ENCODE measurements at regions not wholly inside any gene's neighbourhood (a gene's known extent, or its start where the extent isn't known, plus 50 kb on each side); places are given as distances from the start of the nearest gene placed in this dataset.

GRCh38 chr5:174414315-174414710 lies 310.1 kb upstream of the MSX2 start:
- Histone ChIP-seq H3K9me3 (no peaks in the 10 kb centered on the region), H3K27me3 (replicated peaks; ENCODE audit: insufficient read depth) (no peaks in the 10 kb centered on the region), H3K4me3 (no peak overlapping the region), H3K27ac (peak overlapping the region in 1 of 2 donors; percentile 65), H3K36me3 (no peaks in the 10 kb centered on the region), H3K4me1 (ENCODE audit: control insufficient read depth in 1 of 2, low read depth in 2 of 2) (peaks cover 11 to 42% of the 10 kb centered on the region in 2 donors)
- no peak for DNase-seq (ENCODE audit: low spot score)
- TF ChIP-seq CTCF (IDR thresholded peaks at IDR 0.05), result no peak
- no peak for ATAC-seq (ENCODE audit: insufficient number of reproducible peaks, low FRiP score, low read depth)

DNA sequence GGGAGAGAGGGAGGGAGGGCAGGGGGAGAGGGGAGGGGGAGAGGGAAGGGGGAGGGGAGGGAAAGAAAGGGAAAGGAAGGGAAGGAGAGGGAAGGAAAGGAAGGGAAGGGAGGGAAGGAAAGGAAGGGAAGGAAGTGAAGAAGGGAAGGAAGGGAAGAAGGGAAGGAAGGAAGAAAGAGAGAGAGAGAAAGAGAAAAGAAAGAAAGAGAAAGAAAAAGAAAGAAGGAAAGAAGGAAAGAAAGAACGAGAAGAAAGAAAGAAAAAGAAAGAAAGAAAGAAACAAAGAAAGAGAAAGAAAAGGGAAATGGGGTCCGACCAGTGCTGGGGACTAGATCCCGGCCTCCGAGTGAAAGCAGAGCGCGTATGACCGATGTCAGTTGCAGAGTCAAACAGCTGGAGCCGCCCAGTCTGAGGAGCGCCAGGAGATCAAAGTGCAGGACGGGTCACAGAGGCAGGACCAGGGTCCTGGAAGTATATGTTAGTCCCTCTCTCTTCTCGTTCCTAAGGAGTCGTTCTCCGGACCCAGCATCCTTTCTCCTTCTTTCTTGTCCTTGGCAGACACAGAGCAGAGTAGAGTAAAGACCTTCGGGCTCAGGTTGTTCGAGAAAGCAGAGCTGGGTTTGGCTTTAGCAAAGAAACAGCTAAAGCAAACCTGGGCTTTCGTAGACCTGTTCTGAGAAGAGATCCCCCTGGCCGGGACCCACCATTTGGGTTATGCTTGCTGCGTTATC lies 305.4 kb upstream of the MSX2 start:
- DNase-seq (ENCODE audit: low spot score), result no peak
- TF ChIP-seq CTCF (IDR thresholded peaks at IDR 0.05), result no peak
- Histone ChIP-seq H3K4me3 (peak overlapping the region; percentile 70), H3K27me3 (replicated peaks; ENCODE audit: insufficient read depth) (no peaks in the 10 kb centered on the region), H3K4me1 (ENCODE audit: control insufficient read depth in 1 of 2, low read depth in 2 of 2) (peaks cover 0 to 19% of the 10 kb centered on the region in 2 donors), H3K9me3 (no peaks in the 10 kb centered on the region), H3K27ac (peak overlapping the region in 1 of 2 donors; percentile 34), H3K36me3 (no peaks in the 10 kb centered on the region)
- no peak for ATAC-seq (ENCODE audit: insufficient number of reproducible peaks, low FRiP score, low read depth)

DNA sequence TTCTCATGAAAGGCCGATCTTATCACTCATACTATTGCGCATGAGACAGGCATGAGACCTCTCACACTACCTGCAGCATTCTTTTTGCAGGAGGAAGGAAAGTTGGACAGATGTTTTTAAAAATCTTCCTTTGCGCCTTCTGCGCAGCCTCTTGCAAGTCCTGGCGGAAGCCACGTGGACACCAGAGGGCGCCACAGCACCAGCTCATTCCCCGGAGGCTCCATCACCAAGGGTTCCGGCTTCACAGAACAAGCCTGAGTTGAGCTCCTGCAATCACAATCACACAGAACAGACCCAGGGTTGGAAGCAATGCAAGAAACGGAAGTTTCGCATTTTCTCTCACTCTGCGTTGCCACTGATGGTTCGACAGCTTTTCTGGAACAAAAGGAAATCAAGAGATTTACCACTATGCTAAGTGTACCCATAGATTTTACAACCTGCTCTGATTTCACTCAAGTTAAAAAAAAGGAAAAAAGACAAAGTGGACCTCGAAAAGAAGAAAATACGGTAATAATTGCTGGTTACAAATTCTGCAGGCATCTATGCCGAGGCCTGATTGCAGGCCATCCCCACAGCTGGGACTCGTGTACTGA lies 304.7 kb upstream of the MSX2 start:
- Histone ChIP-seq H3K9me3 (no peaks in the 10 kb centered on the region), H3K4me1 (ENCODE audit: control insufficient read depth in 1 of 2, low read depth in 2 of 2) (peaks cover 0 to 12% of the 10 kb centered on the region in 2 donors), H3K27me3 (replicated peaks; ENCODE audit: insufficient read depth) (no peaks in the 10 kb centered on the region), H3K36me3 (no peaks in the 10 kb centered on the region), H3K4me3 (peak overlapping the region; percentile 70), H3K27ac (peak overlapping the region in 1 of 2 donors; percentile 34)
- peak; percentile 71 for ATAC-seq (ENCODE audit: insufficient number of reproducible peaks, low FRiP score, low read depth)
- TF ChIP-seq CTCF (IDR thresholded peaks at IDR 0.05), result peak; percentile 90
- peak; percentile 69 for DNase-seq (ENCODE audit: low spot score)

DNA sequence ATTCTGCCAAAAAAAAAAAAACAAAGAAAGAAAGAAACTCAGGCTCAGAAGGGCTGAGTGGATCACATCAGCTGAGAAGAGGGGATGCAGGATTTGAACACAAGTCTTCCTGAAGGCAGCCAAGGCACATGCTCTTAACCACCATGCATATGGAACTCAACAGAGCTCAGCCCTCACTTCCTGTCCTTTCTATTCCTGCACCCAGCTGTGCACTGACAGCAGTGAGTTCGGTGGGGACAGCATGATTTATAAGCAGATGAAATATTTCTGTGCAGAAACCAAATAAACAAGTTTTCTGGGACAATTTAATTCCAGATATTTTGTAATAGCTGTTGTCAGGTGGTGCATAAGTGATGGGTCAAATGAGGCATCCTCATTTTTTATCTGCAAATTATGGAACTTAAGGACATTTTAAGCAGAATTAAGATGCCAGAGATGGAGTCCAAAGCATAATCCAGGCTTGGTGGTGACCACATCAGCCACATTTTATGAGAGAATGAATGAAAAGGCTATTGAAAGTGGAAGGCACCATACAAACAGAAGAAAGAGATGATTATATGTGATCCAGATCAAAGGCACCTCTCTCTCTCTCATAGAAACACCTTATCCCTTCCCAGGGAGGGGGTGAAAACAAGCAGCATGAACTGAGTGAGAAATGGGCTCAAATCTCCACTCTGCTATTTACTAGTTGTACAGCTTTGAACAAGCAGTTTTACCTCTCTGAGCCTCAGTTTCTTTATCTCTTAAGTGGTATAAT lies 303.6 kb upstream of the MSX2 start:
- DNase-seq (ENCODE audit: low spot score), result no peak
- H3K27ac ChIP-seq, result no peak overlapping the region
- H3K4me1 ChIP-seq (ENCODE audit: control insufficient read depth in 1 of 2, low read depth in 2 of 2), result peaks cover 0 to 6% of the 10 kb centered on the region in 2 donors
- H3K27me3 ChIP-seq (replicated peaks; ENCODE audit: insufficient read depth), result no peaks in the 10 kb centered on the region
- no peaks in the 10 kb centered on the region for H3K36me3 ChIP-seq
- H3K9me3 ChIP-seq, result no peaks in the 10 kb centered on the region
- no peak for ATAC-seq (ENCODE audit: insufficient number of reproducible peaks, low FRiP score, low read depth)
- H3K4me3 ChIP-seq, result no peak overlapping the region
- TF ChIP-seq CTCF (IDR thresholded peaks at IDR 0.05), result no peak

- Histone ChIP-seq H3K4me1 (ENCODE audit: control insufficient read depth in 1 of 2, low read depth in 2 of 2) (peaks cover 0 to 6% of the 10 kb centered on the region in 2 donors), H3K36me3 (no peaks in the 10 kb centered on the region), H3K27me3 (replicated peaks; ENCODE audit: insufficient read depth) (no peaks in the 10 kb centered on the region), H3K9me3 (no peaks in the 10 kb centered on the region), H3K4me3 (no peak overlapping the region), H3K27ac (no peak overlapping the region)
- DNase-seq (ENCODE audit: low spot score) (no peak), ATAC-seq (ENCODE audit: insufficient number of reproducible peaks, low FRiP score, low read depth) (no peak)
- TF ChIP-seq CTCF (IDR thresholded peaks at IDR 0.05), result no peak
Measured at GRCh38 chr5:174421408-174421805, 303.0 kb upstream of the MSX2 start.

Data from thoracic aorta (tissue), 2 donors.